GM21447 (cell line): ENCODE measurements at regions not wholly inside any gene's neighbourhood (a gene's known extent, or its start where the extent isn't known, plus 50 kb on each side); places are given as distances from the start of the nearest gene placed in this dataset.

ENCODE experiments used
- ATAC-seq: cut with Tn5 transposase; IDR thresholded peaks from one replicate; pipeline ENCODE4 v1.9.1; 2021; ENCODE audit not compliant: unreplicated experiment

- ATAC-seq, result no peak
Observed at GRCh38 chr14:101418601-101419000, 142.7 kb upstream of the DIO3 start.

GRCh38 chr14:101426466-101426865 is 134.8 kb upstream of the DIO3 start:
- ATAC-seq, result no peak

GRCh38 chr14:101428409-101428808 is 132.9 kb upstream of the DIO3 start:
- no peak for ATAC-seq

DNA sequence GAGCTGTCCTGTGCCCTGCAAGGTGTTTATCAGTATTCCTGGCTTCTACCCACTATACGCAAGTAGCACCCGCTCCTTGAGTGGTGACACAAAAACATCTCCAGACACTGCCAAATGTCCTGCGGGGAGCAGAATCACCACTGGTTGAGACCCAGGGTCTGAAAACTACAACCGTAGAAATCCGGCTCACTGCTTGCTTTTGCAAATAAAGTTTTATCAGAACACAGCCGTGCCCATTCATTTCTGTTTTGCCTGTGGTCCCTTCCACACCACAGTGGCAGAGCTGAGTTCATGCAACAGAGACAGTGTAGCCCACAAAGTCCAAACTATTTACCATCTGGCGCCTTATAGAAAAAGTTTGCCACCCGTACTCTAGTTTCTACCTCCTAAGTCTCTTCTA is 125.7 kb upstream of the DIO3 start:
- ATAC-seq, result no peak

- no peak for ATAC-seq
Observed at GRCh38 chr14:101439023-101439422, 122.3 kb upstream of the DIO3 start.

- ATAC-seq, result no peak
Observed at GRCh38 chr14:101440496-101440895, 120.8 kb upstream of the DIO3 start.

DNA sequence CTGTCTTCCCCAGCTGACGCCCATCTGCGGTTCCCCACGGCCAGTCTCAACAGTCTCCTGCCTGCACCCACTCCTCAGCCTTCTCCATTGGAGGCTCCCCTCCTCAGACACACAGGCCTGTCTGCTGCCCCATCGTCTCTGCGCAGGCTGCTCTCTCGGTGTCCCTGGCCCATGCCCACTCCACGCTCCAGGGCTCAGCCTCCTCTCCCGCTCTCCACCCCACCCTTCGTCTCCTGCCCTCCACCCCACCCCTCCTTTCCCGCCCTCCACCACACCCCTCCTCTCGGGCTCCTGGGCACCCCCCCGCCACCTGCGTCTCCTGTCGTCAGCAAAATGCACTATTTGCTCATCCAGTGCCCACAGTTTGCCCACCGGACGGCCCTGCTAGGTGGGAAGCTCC is 119.6 kb upstream of the DIO3 start:
- ATAC-seq, result no peak

GRCh38 chr14:101442451-101442850 is 118.8 kb upstream of the DIO3 start:
- no peak for ATAC-seq

DNA sequence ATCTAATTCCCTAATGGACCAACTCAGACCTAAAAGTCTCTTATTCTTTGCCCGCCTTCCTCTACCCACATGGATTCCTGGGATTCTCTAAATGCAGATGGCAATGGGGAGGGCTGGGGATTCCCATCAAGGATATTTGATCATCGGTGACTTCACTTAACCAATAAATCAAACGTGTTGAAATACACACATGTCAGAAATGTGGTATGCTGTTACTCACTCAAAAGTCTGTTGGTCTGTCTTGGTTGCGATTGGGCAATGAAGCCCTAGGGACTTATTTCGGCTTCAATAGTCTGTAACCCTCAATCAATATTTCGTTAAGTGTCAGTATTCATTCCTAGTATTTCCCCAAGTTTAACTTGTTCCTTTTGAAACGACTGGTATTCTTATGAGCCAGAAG is 117.2 kb upstream of the DIO3 start:
- ATAC-seq, result no peak

- ATAC-seq, result no peak
Observed at GRCh38 chr14:101445278-101445677, 116.0 kb upstream of the DIO3 start.

GRCh38 chr14:101446387-101446969 is 114.8 kb upstream of the DIO3 start:
- ATAC-seq, result no peak

- ATAC-seq, result no peak
Observed at GRCh38 chr14:101449114-101449513, 112.2 kb upstream of the DIO3 start.

GRCh38 chr14:101451166-101451565 is 110.1 kb upstream of the DIO3 start:
- ATAC-seq, result no peak

DNA sequence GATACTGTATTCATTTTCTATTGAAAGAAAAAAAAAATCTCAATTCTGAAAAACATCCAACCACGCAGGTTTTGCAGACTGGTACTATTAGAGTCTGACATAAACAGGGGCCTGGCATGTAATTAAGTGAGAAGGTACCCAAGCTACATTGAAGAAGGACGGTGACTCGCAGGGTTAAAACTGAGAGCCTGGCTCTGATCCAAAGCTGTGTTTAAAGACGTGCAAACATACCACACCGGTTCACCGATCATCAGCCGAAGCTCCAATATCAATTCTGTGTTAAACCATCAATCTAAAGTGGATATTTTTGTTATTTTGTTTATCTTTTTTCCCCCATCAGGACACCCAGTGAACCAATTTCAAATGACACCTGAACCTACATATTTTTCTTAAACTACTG is 108.1 kb upstream of the DIO3 start:
- no peak for ATAC-seq

DNA sequence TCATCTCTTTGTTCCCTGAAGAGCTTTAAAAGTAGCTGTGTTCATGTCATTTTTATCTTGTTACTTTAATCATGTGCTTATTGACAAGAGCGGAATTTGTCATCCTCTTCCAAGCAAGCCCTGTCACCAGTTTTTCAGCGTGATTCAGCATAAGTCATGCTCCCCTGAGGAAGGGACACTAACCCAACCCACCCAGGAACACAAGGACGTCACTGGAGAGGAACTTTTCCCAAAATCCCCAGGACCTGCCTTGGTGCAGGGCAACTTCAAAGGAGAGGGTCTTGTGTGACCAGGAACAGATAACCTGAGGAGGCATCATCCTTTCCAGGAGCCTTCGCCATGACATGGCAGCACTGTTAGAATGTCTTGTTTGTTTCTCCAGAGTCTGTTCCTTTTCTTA is 107.1 kb upstream of the DIO3 start:
- no peak for ATAC-seq

GRCh38 chr14:101456246-101457175 is 104.8 kb upstream of the DIO3 start:
- no peak for ATAC-seq

- no peak for ATAC-seq
Observed at GRCh38 chr14:101457301-101457935, 103.9 kb upstream of the DIO3 start.

- no peak for ATAC-seq
Observed at GRCh38 chr14:101457936-101458740, 103.2 kb upstream of the DIO3 start.

- ATAC-seq, result no peak
Observed at GRCh38 chr14:101458741-101459550, 102.3 kb upstream of the DIO3 start.

DNA sequence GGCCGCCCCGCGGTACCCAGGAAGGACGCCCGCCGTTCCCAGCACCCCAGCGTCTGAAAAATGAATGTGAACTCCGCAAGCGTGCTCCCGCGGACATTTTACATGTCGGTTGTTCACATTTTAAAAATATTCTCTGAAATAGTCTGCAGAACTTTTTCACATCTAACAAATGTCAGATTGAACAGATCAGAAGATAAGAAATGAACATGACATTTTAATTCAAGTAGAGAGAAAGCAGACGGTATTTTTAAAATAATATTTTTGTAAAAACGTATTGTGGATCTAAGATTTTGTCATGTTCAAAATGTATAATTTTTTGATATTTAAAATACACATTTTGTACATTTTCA is 101.8 kb upstream of the DIO3 start:
- no peak for ATAC-seq

DNA sequence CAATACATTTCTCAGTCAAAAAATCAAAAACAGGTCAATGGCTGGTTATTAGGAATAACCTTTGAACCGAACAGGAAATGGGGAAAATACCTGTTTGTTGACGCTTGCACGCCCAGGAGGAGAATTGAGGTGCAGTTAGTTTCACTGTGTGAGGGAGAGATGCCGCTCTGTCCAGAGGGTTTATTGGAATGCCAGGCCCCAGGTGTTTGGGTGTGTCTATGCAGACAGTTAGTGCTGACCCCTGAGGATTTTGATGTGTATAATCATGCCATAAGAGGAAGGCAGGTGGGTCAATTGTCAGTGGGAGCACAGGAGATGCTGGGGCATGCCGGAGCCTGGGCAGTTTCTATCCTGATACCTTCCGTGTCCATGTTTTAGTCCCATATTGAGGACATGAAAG is 100.8 kb upstream of the DIO3 start:
- no peak for ATAC-seq
